K562 (cell line): ENCODE measurements at regions not wholly inside any gene's neighbourhood (a gene's known extent, or its start where the extent isn't known, plus 50 kb on each side); places are given as distances from the start of the nearest gene placed in this dataset.

Experiments used
- CBX2 ChIP-seq: fragments of 200-600 bp; sonication (generic); IDR thresholded peaks from one replicate; pipeline ENCODE4 v1.6.1; 2012; ENCODE audit warnings: mild to moderate bottlenecking, low read length, inconsistent platforms; ENCODE audit not compliant: insufficient read depth, poor library complexity, severe bottlenecking
- HES1 ChIP-seq: fragments of 450-650 bp; IDR thresholded peaks from 2 replicates; pipeline ENCODE4 v1.6.1; 2016; ENCODE audit warnings: low read depth, mild to moderate bottlenecking, moderate library complexity
- HMG20A ChIP-seq: fragments of 450-650 bp; formaldehyde crosslinking; conservative IDR thresholded peaks from 2 replicates; pipeline ENCODE4 v1.4.0; 2020; ENCODE audit warnings: mild to moderate bottlenecking, mixed read lengths
- ILK ChIP-seq: fragments of 450-650 bp; IDR thresholded peaks from 2 replicates; pipeline ENCODE4 v1.6.1; 2016; ENCODE audit warnings: missing genetic modification characterization, low read depth, mild to moderate bottlenecking, missing compliant biosample characterization, moderate library complexity, borderline replicate concordance
- PBX2 ChIP-seq, 2 experiments: IDR thresholded peaks in 1 of 2; conservative IDR thresholded peaks in 1 of 2; 2 replicates each; pipeline ENCODE4 v1.6.1; 2016; ENCODE audit warnings: low read depth in 2 of 2, mild to moderate bottlenecking in 1 of 2, missing compliant biosample characterization in 1 of 2, missing genetic modification characterization in 1 of 2, moderate library complexity in 1 of 2
- RBM14 ChIP-seq: fragments of 200-400 bp; formaldehyde crosslinking; IDR thresholded peaks from 2 replicates; pipeline ENCODE4 v1.6.1; 2018; ENCODE audit warnings: low read depth, mild to moderate bottlenecking, low read length, moderate library complexity, borderline replicate concordance; ENCODE audit not compliant: insufficient read depth
- RHOXF2B ChIP-seq: fragments of 250-450 bp; sonication (Bioruptor Pico); conservative IDR thresholded peaks from 2 replicates; pipeline ENCODE4 v1.5.1; 2021
- TSHZ1 ChIP-seq: fragments of 250-450 bp; sonication (Bioruptor Pico); IDR thresholded peaks from 2 replicates; pipeline ENCODE4 v1.4.0; 2020; ENCODE audit warnings: mild to moderate bottlenecking, moderate library complexity
- ZBED1 ChIP-seq: IDR thresholded peaks from 2 replicates; pipeline ENCODE4 v1.6.1; 2014
- ZBTB26 ChIP-seq: fragments of 450-650 bp; formaldehyde crosslinking; IDR thresholded peaks from 2 replicates; pipeline ENCODE4 v1.4.0; 2022; ENCODE audit warnings: missing genetic modification characterization
- ZFPM2 ChIP-seq: fragments of 250-450 bp; sonication (Bioruptor Pico); IDR thresholded peaks from 2 replicates; pipeline ENCODE4 v1.5.1; 2022; ENCODE audit warnings: mild to moderate bottlenecking
- ZNF140 ChIP-seq: fragments of 250-450 bp; sonication (Bioruptor Pico); IDR thresholded peaks from 2 replicates; pipeline ENCODE4 v1.8.0; 2021; ENCODE audit warnings: moderate library complexity, mild to moderate bottlenecking, inconsistent platforms
- ZNF511 ChIP-seq: sonication (generic); formaldehyde crosslinking; IDR thresholded peaks from 2 replicates; pipeline ENCODE4 v1.8.0; 2022; ENCODE audit warnings: mild to moderate bottlenecking, missing genetic modification reagents
- TF ChIP-seq, protein P1 (sequence below): sonication (generic); formaldehyde crosslinking; IDR thresholded peaks from 2 replicates; pipeline ENCODE4 v1.4.0; 2020; ENCODE audit warnings: mild to moderate bottlenecking, missing genetic modification reagents

GRCh38 chr11:95556342-95557163 lies 233.0 kb downstream of the FAM76B start (continued):
- TF ChIP-seq PBX2 (CRISPR knock-in tag; IDR thresholded peaks at IDR 0.05; ENCODE audit: low read depth), result no peak
- TF ChIP-seq PBX2 (tag; conservative IDR thresholded peaks at IDR 0.05; ENCODE audit: low read depth), result 0 out of 2 replicates have a peak, but pooled peaks have one; percentile 23
- TF ChIP-seq ILK, result no peak
- no peak for TF ChIP-seq RHOXF2B (CRISPR knock-in tag)
- no peak for TF ChIP-seq RBM14
- TF ChIP-seq, protein P1, sequence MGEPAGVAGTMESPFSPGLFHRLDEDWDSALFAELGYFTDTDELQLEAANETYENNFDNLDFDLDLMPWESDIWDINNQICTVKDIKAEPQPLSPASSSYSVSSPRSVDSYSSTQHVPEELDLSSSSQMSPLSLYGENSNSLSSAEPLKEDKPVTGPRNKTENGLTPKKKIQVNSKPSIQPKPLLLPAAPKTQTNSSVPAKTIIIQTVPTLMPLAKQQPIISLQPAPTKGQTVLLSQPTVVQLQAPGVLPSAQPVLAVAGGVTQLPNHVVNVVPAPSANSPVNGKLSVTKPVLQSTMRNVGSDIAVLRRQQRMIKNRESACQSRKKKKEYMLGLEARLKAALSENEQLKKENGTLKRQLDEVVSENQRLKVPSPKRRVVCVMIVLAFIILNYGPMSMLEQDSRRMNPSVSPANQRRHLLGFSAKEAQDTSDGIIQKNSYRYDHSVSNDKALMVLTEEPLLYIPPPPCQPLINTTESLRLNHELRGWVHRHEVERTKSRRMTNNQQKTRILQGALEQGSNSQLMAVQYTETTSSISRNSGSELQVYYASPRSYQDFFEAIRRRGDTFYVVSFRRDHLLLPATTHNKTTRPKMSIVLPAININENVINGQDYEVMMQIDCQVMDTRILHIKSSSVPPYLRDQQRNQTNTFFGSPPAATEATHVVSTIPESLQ (CRISPR knock-in tag), result no peak
- no peak for TF ChIP-seq CBX2
- TF ChIP-seq ZBTB26 (CRISPR knock-in tag), result no peak
- no peak for TF ChIP-seq ZNF140
- no peak for TF ChIP-seq ZBED1
- TF ChIP-seq ZNF511 (CRISPR knock-in tag), result no peak
- no peak for TF ChIP-seq HES1
- no peak for TF ChIP-seq TSHZ1
- TF ChIP-seq HMG20A, result no peak
- no peak for TF ChIP-seq ZFPM2 (CRISPR knock-in tag)
